IMR-90 (cell line): ENCODE measurements at regions not wholly inside any gene's neighbourhood (a gene's known extent, or its start where the extent isn't known, plus 50 kb on each side); places are given as distances from the start of the nearest gene placed in this dataset.

Experiments
- ATAC-seq: fragments of 200-7000 bp; cut with Tn5 transposase; 2 replicates; pipeline ENCODE4 v1.9.1; 2020; ENCODE audit warnings: low read depth, mild to moderate bottlenecking, moderate library complexity
- BruUV-seq: library from RNA; stranded (reverse); fragments of 400-500 nt; replicated peaks from 2 replicates; lab custom pipeline; 2021; lab: Mats Ljungman, UMichigan
- CTCF ChIA-PET: fragments of 300-600 bp; formaldehyde crosslinking; extraction: SDS; loops from one replicate; lab custom pipeline; 2021; ENCODE audit warnings: antibody characterized with exemption; lab: Yijun Ruan, JAX
- POLR2A ChIA-PET: fragments of 300-600 bp; sonication (Branson Sonifier 250); formaldehyde crosslinking; loops from one replicate; lab custom pipeline; 2022; ENCODE audit warnings: antibody characterized with exemption; ENCODE audit not compliant: unreplicated experiment; lab: Charles Lee
- DNase-seq: peaks from one replicate; pipeline ENCODE4 v3.0.0; 2013
- H2AFZ ChIP-seq: replicated peaks from 2 replicates; pipeline ENCODE3; 2013; ENCODE audit warnings: low read length, mild to moderate bottlenecking; ENCODE audit not compliant: poor library complexity
- H2AK5ac ChIP-seq: 2 replicates; pipeline ENCODE4 v1.6.1; 2013; ENCODE audit warnings: low read depth, low read length, inconsistent platforms
- H2AK9ac ChIP-seq: replicated peaks from 2 replicates; pipeline ENCODE3; 2013; ENCODE audit warnings: mild to moderate bottlenecking, low read depth, low read length, moderate library complexity; ENCODE audit not compliant: poor library complexity
- H2BK120ac ChIP-seq: 2 replicates; pipeline ENCODE4 v1.6.1; 2013; ENCODE audit warnings: low read depth, low read length, inconsistent platforms
- H2BK15ac ChIP-seq: 3 replicates; pipeline ENCODE4 v1.6.1; 2013; ENCODE audit warnings: low read depth, low read length, inconsistent platforms
- H2BK20ac ChIP-seq: 2 replicates; pipeline ENCODE4 v1.6.1; 2013; ENCODE audit warnings: low read depth, mild to moderate bottlenecking, inconsistent platforms, low read length, moderate library complexity
- H2BK5ac ChIP-seq: 2 replicates; pipeline ENCODE4 v1.6.1; 2013; ENCODE audit warnings: mild to moderate bottlenecking, low read depth, low read length, inconsistent platforms; ENCODE audit not compliant: poor library complexity, severe bottlenecking
- H3K14ac ChIP-seq: replicated peaks from 2 replicates; pipeline ENCODE4 v1.6.1; 2013; ENCODE audit warnings: low read depth, low read length, inconsistent platforms
- H3K18ac ChIP-seq: 2 replicates; pipeline ENCODE4 v1.6.1; 2013; ENCODE audit warnings: low read depth, low read length, control low read depth
- H3K23ac ChIP-seq: 2 replicates; pipeline ENCODE4 v1.6.1; 2013; ENCODE audit warnings: low read depth, low read length, inconsistent platforms
- H3K27ac ChIP-seq: 2 replicates; pipeline ENCODE4 v1.5.1; 2013; ENCODE audit warnings: mild to moderate bottlenecking, control low read depth, low read length; ENCODE audit not compliant: insufficient read depth
- H3K27me3 ChIP-seq: 2 replicates; pipeline ENCODE4 v1.6.1; 2013; ENCODE audit warnings: low read length; ENCODE audit not compliant: control insufficient read depth, insufficient read depth
- H3K36me3 ChIP-seq: 2 replicates; pipeline ENCODE4 v1.6.1; 2013; ENCODE audit warnings: low read length, mixed read lengths; ENCODE audit not compliant: control insufficient read depth, insufficient read depth
- H3K4ac ChIP-seq: 2 replicates; pipeline ENCODE4 v1.6.1; 2013; ENCODE audit warnings: low read depth, low read length, inconsistent platforms
- H3K4me1 ChIP-seq: 2 replicates; pipeline ENCODE4 v1.6.1; 2013; ENCODE audit warnings: low read length, mixed read lengths; ENCODE audit not compliant: control insufficient read depth, insufficient read depth
- H3K4me2 ChIP-seq: 2 replicates; pipeline ENCODE4 v1.6.1; 2013; ENCODE audit warnings: low read depth, mild to moderate bottlenecking, control low read depth, low read length, moderate library complexity
- H3K4me3 ChIP-seq: 2 replicates; pipeline ENCODE4 v1.5.1; 2013; ENCODE audit warnings: low read depth, mild to moderate bottlenecking, control low read depth, low read length, moderate library complexity; ENCODE audit not compliant: insufficient read depth
- H3K56ac ChIP-seq: 2 replicates; pipeline ENCODE4 v1.6.1; 2013; ENCODE audit warnings: low read length, inconsistent platforms; ENCODE audit not compliant: insufficient read depth; ENCODE audit errors: extremely low read depth
- H3K79me1 ChIP-seq, 2 experiments: 2 replicates each; pipeline ENCODE4 v1.6.1; 2013; ENCODE audit warnings: low read length in 2 of 2, inconsistent platforms in 1 of 2, low read depth in 1 of 2
- H3K9ac ChIP-seq: 2 replicates; pipeline ENCODE4 v1.6.1; 2013; ENCODE audit warnings: low read depth, low read length, control low read depth
- H3K9me1 ChIP-seq: 2 replicates; pipeline ENCODE4 v1.6.1; 2013; ENCODE audit warnings: low read length, inconsistent platforms; ENCODE audit not compliant: insufficient read depth
- H3K9me3 ChIP-seq: 2 replicates; pipeline ENCODE4 v1.6.1; 2013; ENCODE audit warnings: low read length; ENCODE audit not compliant: control insufficient read depth, insufficient read depth
- H4K20me1 ChIP-seq: 2 replicates; pipeline ENCODE4 v1.6.1; 2013; ENCODE audit warnings: low read length, inconsistent platforms; ENCODE audit not compliant: insufficient read depth
- H4K5ac ChIP-seq: 2 replicates; pipeline ENCODE4 v1.6.1; 2013; ENCODE audit warnings: mild to moderate bottlenecking, low read depth, low read length, control low read depth
- H4K8ac ChIP-seq, 2 experiments: 2 replicates each; pipeline ENCODE4 v1.6.1; 2013; ENCODE audit warnings: low read depth in 2 of 2, low read length in 2 of 2, control low read depth in 1 of 2, inconsistent platforms in 1 of 2
- H4K91ac ChIP-seq: 2 replicates; pipeline ENCODE4 v1.6.1; 2013; ENCODE audit warnings: low read depth, low read length, inconsistent platforms; ENCODE audit not compliant: insufficient read depth
- CEBPB ChIP-seq: IDR thresholded peaks from 2 replicates; pipeline ENCODE4 v1.6.1; 2012; ENCODE audit warnings: low read depth, low read length, improper control_type of control experiment
- CTCF ChIP-seq: conservative IDR thresholded peaks from 2 replicates; pipeline ENCODE4 v1.5.1; 2012; ENCODE audit warnings: mild to moderate bottlenecking, low read depth, low read length, improper control_type of control experiment
- NFE2L2 ChIP-seq: fragments of 150-350 bp; IDR thresholded peaks from 2 replicates; pipeline ENCODE4 v1.6.1; 2016; ENCODE audit warnings: low read depth, mild to moderate bottlenecking, low read length
- WGBS, 2 experiments: methylation state at CpG; one replicate each; pipeline versions ENCODE4 v1.1.5 to v1.1.7; 2013; ENCODE audit warnings: missing lambda C conversion rate in 2 of 2; ENCODE audit not compliant: insufficient read length in 1 of 2; ENCODE audit errors: extremely low coverage in 2 of 2; 5-methylcytosine and 5-hydroxymethylcytosine counted together
- dilution Hi-C: fragments of 300-500 bp; cut with HindIII; formaldehyde crosslinking; loops from one replicate; pipeline ENCODE4 v1.14.3; 2018; ENCODE audit warnings: low sequenced_read_pairs; ENCODE audit not compliant: unreplicated experiment
- in situ Hi-C: fragments of 300-500 bp; cut with MboI; formaldehyde crosslinking; loops from 3 replicates; pipeline ENCODE4 v1.14.3; 2019; ENCODE audit warnings: low sequenced_read_pairs, inconsistent platforms, mixed read lengths
- intact Hi-C: fragments of 100-400 bp; cut with micrococcal nuclease; formaldehyde crosslinking; loops from 2 replicates; pipeline ENCODE4 v1.10.0; 2022

- Histone ChIP-seq H2BK120ac (no peak overlapping the region), H3K14ac (no peak overlapping the region), H4K91ac (no peak overlapping the region), H2AFZ (no peak overlapping the region), H4K20me1 (no peaks in the 10 kb centered on the region), H3K27me3 (no peaks in the 10 kb centered on the region; the same call in 1 of the 2 replicates), H4K5ac (no peak overlapping the region), H3K9ac (no peak overlapping the region), H2AK9ac (no peak overlapping the region), H3K9me3 (peaks cover 1% of the 10 kb centered on the region; the same call in 1 of the 2 replicates), H2BK15ac (no peak overlapping the region), H3K9me1 (no peaks in the 10 kb centered on the region), H3K4me3 (no peak overlapping the region), H2BK20ac (no peak overlapping the region), H3K18ac (no peak overlapping the region), H4K8ac (no peak overlapping the region), H3K23ac (no peak overlapping the region), H3K27ac (no peak overlapping the region), H3K36me3 (no peaks in the 10 kb centered on the region), H2BK5ac (no peak overlapping the region), H3K4me2 (no peak overlapping the region), H3K79me1 (no peaks in the 10 kb centered on the region), H2AK5ac (no peak overlapping the region; the same call in 1 of the 2 replicates), H3K4ac (no peak overlapping the region), H3K56ac (no peak overlapping the region), H3K4me1 (no peaks in the 10 kb centered on the region)
- WGBS, 2 experiments: 33% methylated on average over 1 of the region's 4 CpGs; no CpG with 5 or more reads in 1 of the 2 experiments
- no TSS peak for BruUV-seq
- CTCF ChIA-PET: interaction anchor here (1.4 kb wide), 1 partner anchor 64 kb away, joined by 5 read pairs; no protein-coding TSS in a partner anchor
- ATAC-seq (no peak), DNase-seq (no peak)
- POLR2A ChIA-PET: no interaction called here
- no peak for TF ChIP-seq CEBPB
- no peak for TF ChIP-seq CTCF
- TF ChIP-seq NFE2L2: no peak
- in situ Hi-C loops: no loop called here
- intact Hi-C loops: no loop called here
- dilution Hi-C loops: no loop called here
Measured at GRCh38 chr1:221327954-221328353, 413.9 kb downstream of the DUSP10 start.
